Heart left ventricle (tissue), 13 donors: ENCODE measurements at regions not wholly inside any gene's neighbourhood (a gene's known extent, or its start where the extent isn't known, plus 50 kb on each side); places are given as distances from the start of the nearest gene placed in this dataset.

Experiments
- CTCF ChIP-seq, 12 donors: fragments of 200-600 bp; sonication (generic) in 4 of 12; IDR thresholded peaks; one replicate each; pipeline versions ENCODE4 v1.5.0 to v1.8.0; 2018 to 2022; ENCODE audit warnings: antibody characterized with exemption in 12 of 12, mild to moderate bottlenecking in 5 of 12
- POLR2A ChIP-seq, 2 donors: fragments of 450-650 bp; IDR thresholded peaks; one replicate each; pipeline ENCODE4 v1.6.1; 2017; ENCODE audit warnings: antibody characterized with exemption in 2 of 2, mild to moderate bottlenecking in 2 of 2, moderate library complexity in 2 of 2
- donor health status: ischemic (EF 13 %, LVEDD 7.1; RV severe dilation, severe dysfunction).
- donor health status: DM: no; HTN: yes; CAD: no.
- donor health status: DM: no; HTN: no; CAD: no.
- donor health status: ischemic (EF 25% LVEDD 6.9; RV normal size, moderate dysfunction).
- donor health status: ischemic (EF 25% LVEDD 5.7; RV mildly dilated, moderate dysfunction).
- donor health status: ischemic (EF 35%, LVEDD 5.7; RV mildly dilated, moderate dysfunction).
- donor health status: nonischemic (EF 11% LVEDD 7.7; RV severe dilation, severe dysfunction).
- donor health status: DM: yes; HTN: yes; CAD: no.
- donor health status: PGD.
- donor health status: ischemic (EF 29% LVEDD 5.4; RV normal size, mild dysfunction).
- donor health status: nonischemic (EF 23%, LVEDD 6.1; RV moderate dilation, normal function).

- no peak for TF ChIP-seq CTCF (IDR thresholded peaks at IDR 0.05)
- no peak for TF ChIP-seq POLR2A (IDR thresholded peaks at IDR 0.05)
These were observed 754.8 kb upstream of the SLITRK6 start for GRCh38 chr13:86554066-86554465.
